Upper lobe of right lung (tissue), 1 donor: ENCODE measurements at regions not wholly inside any gene's neighbourhood (a gene's known extent, or its start where the extent isn't known, plus 50 kb on each side); places are given as distances from the start of the nearest gene placed in this dataset.

ENCODE experiments used
- ATAC-seq: fragments of 200-7000 bp; cut with Tn5 transposase; one replicate; pipeline ENCODE4 v1.9.1; 2020; ENCODE audit warnings: mild to moderate bottlenecking, moderate library complexity
- DNase-seq: peaks from one replicate; pipeline ENCODE4 v3.0.0-alpha.2; 2020
- H3K27ac ChIP-seq: fragments of 200-600 bp; one replicate; pipeline ENCODE4 v1.8.0; 2022
- H3K27me3 ChIP-seq: fragments of 200-600 bp; one replicate; pipeline ENCODE4 v1.8.0; 2022; ENCODE audit warnings: mild to moderate bottlenecking
- H3K36me3 ChIP-seq: fragments of 200-600 bp; one replicate; pipeline ENCODE4 v1.8.0; 2022
- H3K4me1 ChIP-seq: fragments of 200-600 bp; one replicate; pipeline ENCODE4 v1.8.0; 2022
- H3K4me3 ChIP-seq: fragments of 200-600 bp; one replicate; pipeline ENCODE4 v1.8.0; 2022; ENCODE audit warnings: mild to moderate bottlenecking
- H3K9me3 ChIP-seq: fragments of 200-600 bp; one replicate; pipeline ENCODE4 v1.8.0; 2022
- intact Hi-C: fragments of 100-400 bp; cut with DNase I; formaldehyde crosslinking; loops from one replicate; pipeline ENCODE4 v1.11.0; 2022
- TF ChIP-seq, protein P1 (sequence below): fragments of 200-600 bp; IDR thresholded peaks from one replicate; pipeline ENCODE4 v1.8.0; 2022; ENCODE audit warnings: antibody characterized with exemption
- donor health status: DM: no; HTN: yes; CAD: no; lungs with severe emphysema.

DNA sequence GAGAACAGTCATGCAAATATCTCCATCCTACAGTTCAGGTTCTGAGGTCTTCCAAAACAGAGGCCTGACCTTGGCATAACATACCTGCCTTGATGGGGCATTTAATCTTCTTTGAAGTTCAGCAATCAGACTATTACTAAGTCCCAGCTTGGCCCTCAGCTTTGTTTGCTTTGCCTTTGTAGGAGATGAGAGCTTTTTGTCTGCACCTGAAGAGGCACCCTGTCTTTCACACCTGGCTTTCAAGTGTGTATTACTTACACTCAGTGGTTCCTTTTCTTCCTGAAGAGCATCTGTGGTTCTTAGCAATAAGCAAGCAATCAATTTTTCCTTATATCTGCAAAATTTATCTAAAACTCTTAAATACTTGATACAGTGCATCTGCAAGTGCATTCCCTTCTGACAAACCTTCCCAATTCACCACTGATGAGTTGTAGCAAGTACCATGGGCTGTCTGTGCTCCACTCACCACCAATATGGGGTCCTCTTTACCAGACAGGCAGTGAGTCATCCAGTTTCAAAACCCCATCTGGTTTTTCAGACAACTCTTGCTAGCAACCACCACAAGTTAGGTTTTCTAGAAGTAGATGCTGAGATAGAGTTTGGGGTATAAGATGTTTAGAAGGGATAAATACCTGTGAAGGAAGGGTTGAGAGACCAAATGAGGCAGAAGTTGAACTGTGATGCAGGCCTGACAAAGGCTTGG lies 100.2 kb downstream of the HINT1 start:
- no peaks in the 10 kb centered on the region for H3K4me1 ChIP-seq
- intact Hi-C loops: no loop called here
- TF ChIP-seq, protein P1, sequence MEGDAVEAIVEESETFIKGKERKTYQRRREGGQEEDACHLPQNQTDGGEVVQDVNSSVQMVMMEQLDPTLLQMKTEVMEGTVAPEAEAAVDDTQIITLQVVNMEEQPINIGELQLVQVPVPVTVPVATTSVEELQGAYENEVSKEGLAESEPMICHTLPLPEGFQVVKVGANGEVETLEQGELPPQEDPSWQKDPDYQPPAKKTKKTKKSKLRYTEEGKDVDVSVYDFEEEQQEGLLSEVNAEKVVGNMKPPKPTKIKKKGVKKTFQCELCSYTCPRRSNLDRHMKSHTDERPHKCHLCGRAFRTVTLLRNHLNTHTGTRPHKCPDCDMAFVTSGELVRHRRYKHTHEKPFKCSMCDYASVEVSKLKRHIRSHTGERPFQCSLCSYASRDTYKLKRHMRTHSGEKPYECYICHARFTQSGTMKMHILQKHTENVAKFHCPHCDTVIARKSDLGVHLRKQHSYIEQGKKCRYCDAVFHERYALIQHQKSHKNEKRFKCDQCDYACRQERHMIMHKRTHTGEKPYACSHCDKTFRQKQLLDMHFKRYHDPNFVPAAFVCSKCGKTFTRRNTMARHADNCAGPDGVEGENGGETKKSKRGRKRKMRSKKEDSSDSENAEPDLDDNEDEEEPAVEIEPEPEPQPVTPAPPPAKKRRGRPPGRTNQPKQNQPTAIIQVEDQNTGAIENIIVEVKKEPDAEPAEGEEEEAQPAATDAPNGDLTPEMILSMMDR: no peak
- no peaks in the 10 kb centered on the region for H3K36me3 ChIP-seq
- no peaks in the 10 kb centered on the region for H3K27me3 ChIP-seq
- no peak for DNase-seq
- peaks cover 9% of the 10 kb centered on the region for H3K9me3 ChIP-seq
- ATAC-seq: no peak
- H3K27ac ChIP-seq: no peak overlapping the region
- H3K4me3 ChIP-seq: no peak overlapping the region

DNA sequence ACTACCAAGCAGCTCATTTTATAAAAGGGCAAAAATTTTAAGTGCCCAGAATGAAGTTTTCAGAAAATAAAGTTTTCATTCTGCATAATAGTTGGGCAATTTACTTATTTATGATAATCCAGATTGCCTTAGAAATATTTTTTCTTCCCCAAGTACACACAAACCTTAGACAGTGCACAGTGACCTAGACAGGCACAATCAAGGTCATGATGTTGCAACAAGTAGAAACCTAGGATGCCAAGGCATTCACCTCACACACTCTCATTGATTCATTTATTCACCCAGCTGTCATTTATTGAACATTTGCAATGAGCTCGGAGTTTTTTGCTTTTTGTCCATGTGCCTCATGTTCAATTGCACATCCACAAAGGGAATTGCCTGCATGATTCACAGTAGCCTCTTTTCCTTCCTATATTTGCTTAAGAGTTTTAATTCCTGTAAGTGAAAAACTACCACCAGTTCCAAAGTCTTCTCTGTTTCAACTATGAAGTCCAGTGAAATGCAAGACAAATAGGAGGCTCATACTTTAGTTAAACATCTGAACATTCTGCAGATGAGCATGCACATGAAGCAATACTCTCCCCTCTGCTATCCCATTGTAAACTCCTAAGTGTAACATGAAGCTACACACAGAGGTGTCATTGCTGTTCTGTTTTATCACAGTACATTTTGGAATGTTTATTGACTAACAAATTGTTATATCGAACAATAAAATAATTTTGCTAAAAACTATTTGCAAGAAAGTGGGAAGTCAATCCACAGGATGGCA lies 122.9 kb downstream of the HINT1 start:
- no peak for DNase-seq
- Histone ChIP-seq H3K4me1 (no peaks in the 10 kb centered on the region), H3K9me3 (no peaks in the 10 kb centered on the region), H3K27me3 (no peaks in the 10 kb centered on the region), H3K36me3 (no peaks in the 10 kb centered on the region), H3K27ac (no peak overlapping the region), H3K4me3 (no peak overlapping the region)
- intact Hi-C loops: no loop called here
- no peak for ATAC-seq
- TF ChIP-seq, protein P1: no peak

DNA sequence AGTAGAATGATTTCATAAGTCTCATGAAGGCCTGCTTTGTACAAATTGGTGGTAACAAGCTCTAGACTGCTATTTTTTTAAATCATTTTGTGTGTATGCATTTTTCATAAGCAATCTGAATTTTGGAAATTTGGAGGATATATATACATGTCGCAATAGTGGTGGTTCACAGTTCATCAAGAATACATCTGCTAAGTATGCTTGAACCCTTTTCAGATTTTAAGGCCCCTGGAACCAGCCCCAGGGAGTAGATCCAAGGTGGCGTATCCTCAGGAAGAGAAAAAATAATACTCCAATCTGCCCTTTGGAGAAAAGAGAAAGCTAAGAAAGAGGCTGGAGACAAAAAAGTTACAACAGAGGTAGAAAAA lies 141.6 kb downstream of the HINT1 start:
- no peak overlapping the region for H3K4me3 ChIP-seq
- H3K9me3 ChIP-seq: no peaks in the 10 kb centered on the region
- H3K27me3 ChIP-seq: no peaks in the 10 kb centered on the region
- DNase-seq: no peak
- no peak for ATAC-seq
- intact Hi-C loops: no loop called here
- H3K36me3 ChIP-seq: no peaks in the 10 kb centered on the region
- TF ChIP-seq, protein P1: no peak
- H3K27ac ChIP-seq: no peak overlapping the region
- H3K4me1 ChIP-seq: no peaks in the 10 kb centered on the region

DNA sequence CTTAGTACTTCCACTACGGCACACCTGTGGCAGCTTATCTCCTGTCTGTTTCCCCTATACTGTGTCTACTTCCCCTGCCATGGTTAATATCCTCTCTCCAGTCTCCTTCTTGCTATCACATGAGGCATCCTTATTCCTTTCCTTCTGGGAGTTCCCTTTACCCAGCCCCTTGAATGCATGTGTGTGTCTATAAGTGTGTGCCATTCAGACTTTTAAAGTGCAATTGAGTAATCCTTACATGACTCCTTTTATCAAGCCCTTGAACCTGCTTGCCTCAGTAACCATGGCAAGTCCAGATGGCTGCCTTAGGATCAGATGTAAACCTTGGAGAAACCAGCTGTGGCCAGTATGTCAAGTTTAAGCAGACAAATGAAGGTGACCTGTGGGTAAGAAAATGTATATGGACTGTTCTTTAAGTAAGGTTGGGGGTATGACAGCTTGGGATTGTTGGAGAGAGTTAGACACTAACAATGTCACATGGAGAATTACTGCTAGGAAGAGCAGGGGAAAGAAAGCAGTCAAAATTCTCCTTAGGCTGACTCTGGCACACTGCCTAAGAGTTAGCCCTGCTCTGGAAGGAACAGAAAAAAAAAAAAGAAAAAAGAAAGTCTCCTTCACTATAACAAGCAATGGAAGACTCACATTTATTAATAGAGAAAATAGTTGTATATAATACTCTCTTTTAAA lies 142.1 kb downstream of the HINT1 start:
- no peak overlapping the region for H3K4me3 ChIP-seq
- H3K36me3 ChIP-seq: no peaks in the 10 kb centered on the region
- no peaks in the 10 kb centered on the region for H3K27me3 ChIP-seq
- H3K27ac ChIP-seq: no peak overlapping the region
- TF ChIP-seq, protein P1: no peak
- intact Hi-C loops: no loop called here
- ATAC-seq: peak; percentile 60
- H3K9me3 ChIP-seq: no peaks in the 10 kb centered on the region
- no peak for DNase-seq
- H3K4me1 ChIP-seq: no peaks in the 10 kb centered on the region

DNA sequence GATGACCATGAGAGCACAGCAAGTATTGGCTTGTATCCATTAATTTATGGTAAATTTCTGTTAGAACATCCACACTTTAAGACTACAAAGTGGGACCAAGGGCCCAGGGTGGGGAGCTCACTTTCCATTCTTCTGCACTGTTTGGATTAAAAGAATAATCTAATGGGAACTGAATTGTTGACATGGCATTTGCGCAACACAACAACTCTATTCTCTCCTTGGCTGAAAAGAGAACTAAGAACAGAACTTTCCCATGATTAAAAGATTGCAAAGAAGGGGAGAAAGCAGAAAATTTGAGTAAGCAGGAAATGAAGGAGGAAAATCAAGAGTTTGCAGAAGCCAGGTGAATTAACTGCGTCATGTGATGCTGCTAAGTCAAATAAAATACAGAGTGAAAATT lies 143.4 kb downstream of the HINT1 start:
- Histone ChIP-seq H3K4me3 (no peak overlapping the region), H3K27ac (no peak overlapping the region), H3K4me1 (no peaks in the 10 kb centered on the region), H3K36me3 (no peaks in the 10 kb centered on the region), H3K9me3 (no peaks in the 10 kb centered on the region), H3K27me3 (no peaks in the 10 kb centered on the region)
- no peak for ATAC-seq
- DNase-seq: no peak
- TF ChIP-seq, protein P1: no peak
- intact Hi-C loops: no loop called here
